H1 (cell line): ENCODE measurements at regions not wholly inside any gene's neighbourhood (a gene's known extent, or its start where the extent isn't known, plus 50 kb on each side); places are given as distances from the start of the nearest gene placed in this dataset.

Source experiments
- CTCF ChIA-PET: fragments of 300-600 bp; sonication (Branson Sonifier 250); formaldehyde crosslinking; loops from one replicate; lab custom pipeline; 2021; ENCODE audit not compliant: partially characterized antibody; lab: Charles Lee
- POLR2A ChIA-PET: fragments of 300-600 bp; sonication (Branson Sonifier 250); formaldehyde crosslinking; loops from one replicate; lab custom pipeline; 2021; ENCODE audit warnings: inconsistent platforms; ENCODE audit not compliant: partially characterized antibody; lab: Charles Lee
- DNase-seq, 2 experiments: peaks; one replicate each; pipeline versions ENCODE4 v3.0.0 to v3.0.0-alpha.2; 2010 to 2022; ENCODE audit warnings: low spot score in 2 of 2, low read depth in 1 of 2, mixed read lengths in 1 of 2
- FAIRE-seq: peaks from 2 replicates; lab custom pipeline; 2011; peaks lifted over from hg19 to GRCh38; lab: Jason Lieb, UNC
- H2AFZ ChIP-seq: 2 replicates; pipeline ENCODE4 v1.8.1; 2012; ENCODE audit warnings: low read length, inconsistent platforms
- H2AK5ac ChIP-seq: 2 replicates; pipeline ENCODE4 v1.6.1; 2013; ENCODE audit warnings: low read depth, low read length
- H2BK120ac ChIP-seq: replicated peaks from 2 replicates; pipeline ENCODE3; 2013; ENCODE audit warnings: low read depth, low read length, inconsistent platforms
- H2BK12ac ChIP-seq: 2 replicates; pipeline ENCODE4 v1.6.1; 2013; ENCODE audit warnings: low read depth, low read length
- H2BK15ac ChIP-seq: 2 replicates; pipeline ENCODE4 v1.6.1; 2013; ENCODE audit warnings: low read length
- H2BK20ac ChIP-seq: 2 replicates; pipeline ENCODE4 v1.6.1; 2013; ENCODE audit warnings: low read length
- H2BK5ac ChIP-seq: 2 replicates; pipeline ENCODE4 v1.6.1; 2013; ENCODE audit warnings: low read depth, low read length
- H3K14ac ChIP-seq: 2 replicates; pipeline ENCODE4 v1.6.1; 2013; ENCODE audit warnings: inconsistent platforms; ENCODE audit not compliant: insufficient read length
- H3K18ac ChIP-seq: 2 replicates; pipeline ENCODE4 v1.6.1; 2013; ENCODE audit warnings: low read length; ENCODE audit errors: extremely low read depth
- H3K23ac ChIP-seq: 2 replicates; pipeline ENCODE4 v1.6.1; 2013; ENCODE audit warnings: inconsistent platforms; ENCODE audit not compliant: insufficient read length
- H3K23me2 ChIP-seq: 2 replicates; pipeline ENCODE4 v1.6.1; 2013; ENCODE audit warnings: low read depth, low read length
- H3K27ac ChIP-seq: 2 replicates; pipeline ENCODE4 v1.6.1; 2011; ENCODE audit warnings: low read depth, low read length, inconsistent platforms
- H3K27me3 ChIP-seq, 4 experiments: replicated peaks in 1 of 4; 1 replicate in 1 of 4; 2 replicates in 3 of 4; pipeline versions ENCODE4 v1.6.1 to v1.8.1; 2011 to 2013; ENCODE audit warnings: low read length in 3 of 4, mild to moderate bottlenecking in 3 of 4, inconsistent platforms in 2 of 4, mixed read lengths in 2 of 4, moderate library complexity in 1 of 4; ENCODE audit not compliant: control insufficient read depth in 3 of 4, insufficient read depth in 3 of 4; ENCODE audit errors: extremely low read depth in 1 of 4
- H3K36me3 ChIP-seq, 4 experiments: 2 replicates each; pipeline versions ENCODE4 v1.6.1 to v1.8.1; 2011 to 2013; ENCODE audit warnings: mild to moderate bottlenecking in 4 of 4, low read length in 3 of 4, moderate library complexity in 2 of 4, control low read depth in 1 of 4, inconsistent platforms in 1 of 4; ENCODE audit not compliant: insufficient read depth in 4 of 4, control insufficient read depth in 2 of 4
- H3K4ac ChIP-seq: replicated peaks from 2 replicates; pipeline ENCODE3; 2013; ENCODE audit warnings: low read length, low read depth, mixed read lengths, inconsistent platforms; ENCODE audit not compliant: insufficient read length
- H3K4me1 ChIP-seq, 4 experiments: replicated peaks in 1 of 4; 1 replicate in 1 of 4; 2 replicates in 3 of 4; pipeline versions ENCODE4 v1.6.1 to v1.8.1; 2011 to 2013; ENCODE audit warnings: low read length in 3 of 4, inconsistent platforms in 2 of 4, mixed read lengths in 1 of 4; ENCODE audit not compliant: insufficient read depth in 4 of 4, control insufficient read depth in 3 of 4
- H3K4me2 ChIP-seq, 2 experiments: 2 replicates each; pipeline versions ENCODE4 v1.6.1 to v1.8.1; 2011 to 2013; ENCODE audit warnings: low read depth in 2 of 2, low read length in 2 of 2, control low read depth in 1 of 2, inconsistent platforms in 1 of 2, mild to moderate bottlenecking in 1 of 2; ENCODE audit not compliant: insufficient read depth in 1 of 2
- H3K4me3 ChIP-seq, 4 experiments: fragments of 200-600, 300-600 bp in 1 of 4; sonication (generic), shearing (Covaris generic), sonication (Bioruptor Twin) in 1 of 4; 2 replicates each; pipeline versions ENCODE4 v1.5.1 to v1.8.1; 2011 to 2016; ENCODE audit warnings: low read length in 4 of 4, low read depth in 3 of 4, control low read depth in 2 of 4, inconsistent platforms in 2 of 4, mild to moderate bottlenecking in 2 of 4, mixed read lengths in 1 of 4, moderate library complexity in 1 of 4; ENCODE audit not compliant: insufficient read depth in 2 of 4; ENCODE audit errors: extremely low read depth in 1 of 4
- H3K56ac ChIP-seq: replicated peaks from 2 replicates; pipeline ENCODE3; 2013; ENCODE audit warnings: low read depth, mild to moderate bottlenecking, mixed read lengths, low read length, inconsistent platforms; ENCODE audit not compliant: insufficient read length
- H3K79me1 ChIP-seq: 2 replicates; pipeline ENCODE4 v1.6.1; 2013; ENCODE audit warnings: low read depth, low read length, control low read depth
- H3K79me2 ChIP-seq, 2 experiments: 2 replicates each; pipeline versions ENCODE4 v1.6.1 to v1.8.1; 2012 to 2013; ENCODE audit warnings: low read length in 2 of 2, mild to moderate bottlenecking in 2 of 2, inconsistent platforms in 1 of 2; ENCODE audit not compliant: insufficient read depth in 2 of 2, control insufficient read depth in 1 of 2
- H3K9ac ChIP-seq, 4 experiments: replicated peaks in 1 of 4; 1 replicate in 1 of 4; 2 replicates in 3 of 4; pipeline versions ENCODE4 v1.6.1 to v1.8.1; 2011 to 2013; ENCODE audit warnings: low read depth in 3 of 4, low read length in 3 of 4, control low read depth in 2 of 4, mild to moderate bottlenecking in 2 of 4, moderate library complexity in 2 of 4, inconsistent platforms in 1 of 4; ENCODE audit errors: extremely low read depth in 1 of 4
- H3K9me3 ChIP-seq, 2 experiments: 2 replicates each; pipeline versions ENCODE4 v1.6.1 to v1.8.1; 2012 to 2013; ENCODE audit warnings: mild to moderate bottlenecking in 2 of 2, moderate library complexity in 2 of 2, control low read depth in 1 of 2, inconsistent platforms in 1 of 2, low read depth in 1 of 2, low read length in 1 of 2, mixed read lengths in 1 of 2; ENCODE audit not compliant: insufficient read depth in 2 of 2
- H4K20me1 ChIP-seq, 2 experiments: replicated peaks in 1 of 2; 2 replicates each; pipeline versions ENCODE3 to v1.8.1; 2011 to 2013; ENCODE audit warnings: inconsistent platforms in 2 of 2, low read length in 2 of 2, mild to moderate bottlenecking in 1 of 2; ENCODE audit not compliant: insufficient read depth in 2 of 2, control insufficient read depth in 1 of 2
- H4K5ac ChIP-seq: 2 replicates; pipeline ENCODE4 v1.6.1; 2013; ENCODE audit warnings: low read length, low read depth, mixed read lengths, inconsistent platforms; ENCODE audit not compliant: insufficient read length
- H4K8ac ChIP-seq: 2 replicates; pipeline ENCODE4 v1.8.0; 2013; ENCODE audit warnings: mild to moderate bottlenecking, moderate library complexity, low read length, inconsistent platforms; ENCODE audit not compliant: insufficient read depth; ENCODE audit errors: extremely low read depth
- H4K91ac ChIP-seq: replicated peaks from 2 replicates; pipeline ENCODE3; 2013; ENCODE audit warnings: low read length, mixed read lengths, inconsistent platforms; ENCODE audit not compliant: insufficient read length
- CEBPB ChIP-seq: IDR thresholded peaks from 2 replicates; pipeline ENCODE4 v1.6.1; 2012; ENCODE audit warnings: low read depth, low read length
- CREB1 ChIP-seq: IDR thresholded peaks from 2 replicates; pipeline ENCODE4 v1.6.1; 2012; ENCODE audit warnings: inconsistent platforms
- HDAC2 ChIP-seq, 2 experiments: fragments of 300-600 bp in 1 of 2; sonication (generic) in 1 of 2; IDR thresholded peaks; 2 replicates each; pipeline ENCODE4 v1.6.1; 2011 to 2012; ENCODE audit warnings: low read depth in 2 of 2, low read length in 2 of 2, mild to moderate bottlenecking in 2 of 2, moderate library complexity in 2 of 2, borderline replicate concordance in 1 of 2, inconsistent platforms in 1 of 2
- HDAC6 ChIP-seq: IDR thresholded peaks from one replicate; pipeline ENCODE4 v1.7.1; 2012; ENCODE audit warnings: low read depth, mild to moderate bottlenecking, inconsistent platforms, low read length, moderate library complexity
- KDM1A ChIP-seq: fragments of 200-600, 300-600 bp; sonication (generic); IDR thresholded peaks from 2 replicates; pipeline ENCODE4 v1.7.1; 2016; ENCODE audit warnings: mild to moderate bottlenecking, low read length, borderline replicate concordance
- MAX ChIP-seq: IDR thresholded peaks from 2 replicates; pipeline ENCODE4 v1.6.1; 2012; ENCODE audit warnings: inconsistent platforms
- NANOG ChIP-seq: IDR thresholded peaks from 2 replicates; pipeline ENCODE4 v1.6.1; 2011; ENCODE audit warnings: low read length, low read depth, mild to moderate bottlenecking, inconsistent platforms; ENCODE audit not compliant: insufficient read depth, poor library complexity, severe bottlenecking
- POLR2AphosphoS5 ChIP-seq: IDR thresholded peaks from 2 replicates; pipeline ENCODE4 v1.6.1; 2011; ENCODE audit warnings: low read depth, low read length
- RAD21 ChIP-seq, 2 experiments: IDR thresholded peaks in 1 of 2; conservative IDR thresholded peaks in 1 of 2; 2 replicates each; pipeline ENCODE4 v1.6.1; 2011; ENCODE audit warnings: low read depth in 2 of 2, low read length in 2 of 2, improper control_type of control experiment in 1 of 2, inconsistent platforms in 1 of 2, mild to moderate bottlenecking in 1 of 2, moderate library complexity in 1 of 2
- SP1 ChIP-seq: IDR thresholded peaks from 2 replicates; pipeline ENCODE4 v1.6.1; 2011; ENCODE audit warnings: low read depth, low read length
- USF2 ChIP-seq: IDR thresholded peaks from 2 replicates; pipeline ENCODE4 v1.6.1; 2011; ENCODE audit warnings: low read length, improper control_type of control experiment
- WGBS, 2 experiments: shearing (Covaris generic) in 1 of 2; methylation state at CpG; one replicate each; pipeline versions ENCODE4 v1.1.6 to v1.1.7; 2013 to 2015; ENCODE audit warnings: low lambda C conversion rate in 2 of 2, mixed read lengths in 2 of 2, inconsistent platforms in 1 of 2, low coverage in 1 of 2, missing lambda C conversion rate in 1 of 2; ENCODE audit not compliant: insufficient replicate concordance in 2 of 2, insufficient coverage in 1 of 2, insufficient read length in 1 of 2; ENCODE audit errors: extremely low coverage in 1 of 2, missing lambda C conversion rate in 1 of 2; 5-methylcytosine and 5-hydroxymethylcytosine counted together

GRCh38 chr13:40063703-40064102, 408.2 kb downstream of the COG6 start:
- H2BK12ac ChIP-seq, result no peak overlapping the region
- H2BK120ac ChIP-seq, result no peak overlapping the region
- no peak overlapping the region for H3K23ac ChIP-seq
- CTCF ChIA-PET, result interaction anchor here (1.0 kb wide), 1 partner anchor 619 kb away, joined by 3 read pairs; no protein-coding TSS in a partner anchor
- 92% methylated on average over 1 of the region's 1 CpG; no CpG with 5 or more reads in 1 of the 2 experiments for WGBS, 2 experiments
- no peaks in the 10 kb centered on the region; the same call in 1 of the 2 replicates for H3K23me2 ChIP-seq
- no peaks in the 10 kb centered on the region for H3K9me3 ChIP-seq
- no peak overlapping the region for H4K91ac ChIP-seq
- H3K27ac ChIP-seq, result no peak overlapping the region
- no peak overlapping the region for H3K14ac ChIP-seq
- H3K36me3 ChIP-seq, result no peaks in the 10 kb centered on the region
- H2BK20ac ChIP-seq, result no peak overlapping the region
- H2BK15ac ChIP-seq, result no peak overlapping the region
- no peaks in the 10 kb centered on the region for H3K79me2 ChIP-seq
- H3K79me1 ChIP-seq, result no peaks in the 10 kb centered on the region
- no peak overlapping the region for H4K5ac ChIP-seq
- H4K20me1 ChIP-seq, result no peaks in the 10 kb centered on the region
- H2AFZ ChIP-seq, result no peak overlapping the region; the same call in 1 of the 2 replicates
- H3K56ac ChIP-seq, result no peak overlapping the region
- no peaks in the 10 kb centered on the region for H3K4me1 ChIP-seq
- H3K9ac ChIP-seq, result no peak overlapping the region
- POLR2A ChIA-PET, result no interaction called here
- no peak overlapping the region for H3K4me2 ChIP-seq
- TF ChIP-seq HDAC2 (IDR thresholded peaks at IDR 0.05; ENCODE audit: borderline replicate concordance in 1 of 2, low read depth in 2 of 2, low read length in 2 of 2), result no peak
- TF ChIP-seq NANOG, result no peak
- no peak for TF ChIP-seq POLR2AphosphoS5
- no peak for TF ChIP-seq USF2
- no peak for TF ChIP-seq SP1
- no peak for TF ChIP-seq HDAC6
- no peak for TF ChIP-seq RAD21 (IDR thresholded peaks at IDR 0.05 in 1 of 2, conservative IDR thresholded peaks at IDR 0.05 in 1 of 2; ENCODE audit: low read depth in 2 of 2, low read length in 2 of 2)
- TF ChIP-seq CEBPB, result no peak
- TF ChIP-seq MAX, result no peak
- TF ChIP-seq CREB1, result no peak
- no peak for TF ChIP-seq KDM1A
- H3K18ac ChIP-seq, result no peak overlapping the region
- H3K4ac ChIP-seq, result no peak overlapping the region
- H3K4me3 ChIP-seq, result no peak overlapping the region
- no peak for FAIRE-seq
- H3K27me3 ChIP-seq, result no peaks in the 10 kb centered on the region
- DNase-seq, result no peak
- no peak overlapping the region for H2AK5ac ChIP-seq
- H2BK5ac ChIP-seq, result no peak overlapping the region
- no peak overlapping the region for H4K8ac ChIP-seq
